Islet precursor cell (in vitro differentiated cells): ENCODE measurements at regions not wholly inside any gene's neighbourhood (a gene's known extent, or its start where the extent isn't known, plus 50 kb on each side); places are given as distances from the start of the nearest gene placed in this dataset.
"Not testable (repeated sequence)": the region's sequence is repeated elsewhere in the genome, so short reads cannot be mapped to it uniquely, and the experiment has no call there.

Source experiments
- DNase-seq: peaks from one replicate; pipeline ENCODE4 v3.0.0-alpha.2; 2018

- DNase-seq = no peak
Observed at GRCh38 chr5:155625315-155625714, 611.8 kb downstream of the KIF4B start.

- DNase-seq = no peak
Observed at GRCh38 chr5:155625897-155626543, 612.5 kb downstream of the KIF4B start.

DNA sequence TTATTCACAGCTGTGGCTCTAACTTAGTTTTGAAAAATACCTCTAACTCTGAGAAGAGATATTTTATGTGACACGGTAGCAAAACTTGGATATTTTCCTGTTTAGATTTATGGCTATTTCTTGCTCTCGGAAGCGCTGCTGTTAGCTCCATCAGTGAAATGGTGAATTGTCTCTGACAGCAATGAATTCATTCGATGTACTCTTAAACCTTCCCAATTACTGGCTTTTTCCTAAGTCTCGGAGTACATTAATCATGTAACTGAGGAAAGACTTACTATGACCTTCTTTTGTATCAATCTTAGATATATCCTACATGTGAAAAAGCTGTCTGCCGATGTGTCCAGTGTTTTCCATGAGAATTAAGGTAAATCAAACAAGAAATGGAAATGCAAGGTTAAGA is 613.0 kb downstream of the KIF4B start:
- no peak for DNase-seq

DNA sequence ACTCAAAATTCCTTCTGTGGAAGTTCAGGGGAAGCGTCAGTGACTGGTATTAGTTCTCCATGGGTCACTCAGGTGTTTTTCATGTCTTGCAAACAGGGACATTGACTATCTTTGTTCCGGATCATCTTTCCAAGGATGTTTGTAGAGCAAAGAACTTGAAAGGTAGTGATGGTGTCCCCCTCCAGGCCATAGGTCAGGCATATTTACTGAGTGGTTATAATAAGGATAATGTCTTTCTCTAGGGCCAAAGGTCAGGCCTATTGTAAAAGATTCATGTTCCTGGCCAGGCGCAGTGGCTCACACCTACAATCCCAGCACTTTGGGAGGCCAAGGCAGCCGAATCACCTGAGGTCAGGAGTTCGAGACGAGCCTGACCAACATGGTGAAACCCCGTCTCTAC is 614.8 kb downstream of the KIF4B start:
- no peak for DNase-seq

GRCh38 chr5:155629597-155629996 is 616.0 kb downstream of the KIF4B start:
- no peak for DNase-seq

GRCh38 chr5:155631116-155631515 is 617.6 kb downstream of the KIF4B start:
- peak; percentile 75 for DNase-seq

DNA sequence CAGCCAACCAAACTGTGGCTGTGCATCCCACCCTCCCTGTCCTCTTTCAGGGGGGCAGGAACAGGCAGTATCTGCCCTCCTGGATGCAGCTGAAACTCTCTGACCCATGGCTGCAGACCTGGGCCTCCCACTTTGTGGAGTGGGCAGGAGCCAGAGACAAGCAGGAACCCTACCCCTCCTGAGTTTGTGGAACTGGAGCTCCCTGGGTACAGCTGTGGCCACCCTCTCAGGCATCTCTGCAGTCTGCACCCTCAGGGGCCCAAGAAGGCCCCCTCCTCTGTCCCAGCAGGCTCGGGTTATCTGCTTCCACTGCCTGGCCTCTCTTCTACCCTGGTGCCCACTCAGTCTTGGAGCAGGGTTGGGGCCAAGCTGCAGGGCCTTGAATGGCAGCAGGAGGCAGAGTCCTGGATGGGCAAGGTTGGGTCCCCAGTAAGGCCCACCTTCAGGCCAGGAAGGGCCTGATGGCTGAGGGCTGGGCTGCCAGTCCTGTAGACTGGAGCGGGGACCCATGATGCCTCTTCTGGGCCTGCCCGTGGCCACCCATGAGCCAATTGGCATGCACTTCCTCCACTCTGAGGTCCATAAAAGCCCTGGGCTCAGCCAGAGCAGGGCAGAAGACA is 619.9 kb downstream of the KIF4B start:
- no peak for DNase-seq

GRCh38 chr5:155649666-155650065 is 636.1 kb downstream of the KIF4B start:
- no peak for DNase-seq

DNA sequence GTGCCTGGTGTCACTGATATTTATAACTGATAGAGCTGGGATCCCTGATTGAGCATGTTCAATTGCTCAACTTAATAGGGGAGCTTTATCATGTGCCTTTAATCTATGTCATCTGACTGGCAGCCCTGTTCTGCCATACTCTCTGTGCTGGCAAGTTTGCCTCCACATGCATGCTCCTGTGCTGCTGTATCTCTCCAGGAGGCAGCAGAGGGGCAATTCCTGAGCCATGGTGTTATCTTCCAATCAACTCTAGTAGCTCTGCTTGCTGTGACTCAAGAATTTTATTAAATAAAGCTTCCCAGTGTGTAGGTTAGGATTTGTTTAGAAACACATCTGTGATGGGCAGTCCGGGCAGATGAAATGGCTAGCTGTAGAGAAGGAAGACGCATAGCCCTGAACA is 642.0 kb downstream of the KIF4B start:
- DNase-seq = no peak

DNA sequence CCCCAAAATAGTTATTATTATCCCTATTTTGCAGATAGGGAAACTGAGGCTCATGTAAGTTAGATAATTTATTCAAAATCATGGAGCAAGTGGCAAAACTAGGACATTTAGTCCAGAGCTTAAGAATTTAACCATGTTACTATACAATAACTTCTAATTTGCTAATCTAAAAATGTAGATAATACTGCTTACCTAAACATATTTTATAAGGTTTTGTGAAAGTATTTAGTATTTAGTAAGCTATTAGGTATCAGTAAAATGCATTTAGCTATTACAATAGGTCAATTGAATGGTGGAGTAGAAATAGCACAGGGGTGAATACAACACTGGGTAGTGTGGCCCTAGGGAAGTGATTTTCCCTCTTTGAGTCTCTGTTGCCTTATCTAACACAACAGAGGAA is 648.3 kb downstream of the KIF4B start:
- DNase-seq = no peak

DNA sequence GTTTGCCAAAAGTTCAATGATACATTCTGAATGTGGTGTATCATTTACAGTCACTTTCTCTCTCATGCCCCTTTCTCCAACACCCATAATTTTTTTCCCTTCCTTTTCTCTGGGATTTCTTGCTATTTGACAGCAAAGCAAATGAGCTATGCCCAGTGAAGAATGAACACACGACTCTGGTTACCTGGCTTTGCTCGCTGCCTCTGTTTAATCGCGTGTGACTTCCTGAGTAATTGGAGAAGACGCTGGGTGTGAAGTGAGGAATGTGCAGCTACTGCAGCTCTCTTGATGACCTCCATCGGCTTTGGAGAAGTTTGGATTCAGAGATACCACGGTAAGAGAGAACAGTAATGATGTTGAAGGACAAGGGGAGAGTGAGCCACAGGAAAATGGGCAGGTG is 651.8 kb downstream of the KIF4B start:
- DNase-seq = no peak

DNA sequence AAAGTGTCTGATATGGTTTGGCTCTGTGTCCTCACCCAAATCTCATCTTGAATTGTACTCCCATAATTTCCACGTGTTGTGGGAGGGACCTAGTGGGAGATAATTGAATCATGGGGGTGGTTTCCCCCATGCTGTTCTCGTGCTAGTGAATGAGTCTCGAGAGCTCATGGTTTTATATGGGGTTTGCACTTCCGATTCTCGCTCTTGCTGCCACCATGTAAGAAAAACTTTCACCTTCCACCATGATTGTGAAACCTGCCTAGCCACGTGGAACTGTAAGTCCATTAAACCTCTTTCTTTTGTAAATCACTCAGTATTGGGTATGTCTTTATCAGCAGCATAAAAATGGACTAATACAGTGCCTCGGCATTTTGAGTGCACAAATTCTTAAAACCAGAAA is 655.0 kb upstream of the SGCD start:
- DNase-seq = not testable (repeated sequence)

DNA sequence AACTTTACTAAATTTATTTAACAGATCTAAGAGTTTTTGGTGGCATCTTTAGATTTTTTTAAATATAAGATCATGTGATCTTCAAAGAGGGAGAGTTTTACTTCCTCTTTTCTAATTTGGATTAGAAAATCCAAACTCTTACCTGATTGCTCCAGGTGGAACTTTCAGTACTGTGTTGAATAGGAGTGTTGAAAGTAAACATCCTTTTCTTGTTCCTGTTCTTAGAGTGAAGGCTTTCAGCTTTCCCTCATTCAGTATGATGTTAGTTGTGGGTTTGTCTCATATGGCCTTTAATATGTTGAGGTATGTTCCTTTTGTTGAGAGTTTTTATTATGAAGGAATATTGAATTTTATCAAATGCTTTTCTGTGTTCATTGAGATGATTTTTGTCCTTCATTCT is 650.0 kb upstream of the SGCD start:
- no peak for DNase-seq

- no peak for DNase-seq
Observed at GRCh38 chr5:155678371-155678770, 648.6 kb upstream of the SGCD start.

GRCh38 chr5:155679530-155679929 is 647.4 kb upstream of the SGCD start:
- DNase-seq = no peak

- no peak for DNase-seq
Observed at GRCh38 chr5:155684417-155684816, 642.5 kb upstream of the SGCD start.

GRCh38 chr5:155686131-155686530 is 640.8 kb upstream of the SGCD start:
- no peak for DNase-seq

- no peak for DNase-seq
Observed at GRCh38 chr5:155689406-155689805, 637.6 kb upstream of the SGCD start.

DNA sequence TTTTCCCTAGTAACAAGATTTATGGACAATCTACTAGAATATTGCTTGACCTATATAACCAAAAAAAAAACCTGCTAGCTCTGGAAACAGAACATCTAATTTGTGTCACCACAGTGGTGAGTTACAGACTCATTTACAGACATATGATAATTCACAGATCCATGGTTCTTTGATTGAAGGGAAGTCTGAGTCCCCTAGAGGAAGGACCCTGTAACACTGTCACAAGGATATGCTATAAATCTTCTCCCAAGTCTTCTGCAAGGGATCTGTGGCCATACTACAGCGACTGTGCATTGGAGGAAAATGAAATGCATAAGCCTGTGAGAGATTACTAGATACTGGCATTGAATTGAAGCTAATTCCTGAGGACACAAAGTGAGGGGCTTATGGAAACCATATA is 630.6 kb upstream of the SGCD start:
- no peak for DNase-seq

GRCh38 chr5:155697236-155697635 is 629.7 kb upstream of the SGCD start:
- no peak for DNase-seq

DNA sequence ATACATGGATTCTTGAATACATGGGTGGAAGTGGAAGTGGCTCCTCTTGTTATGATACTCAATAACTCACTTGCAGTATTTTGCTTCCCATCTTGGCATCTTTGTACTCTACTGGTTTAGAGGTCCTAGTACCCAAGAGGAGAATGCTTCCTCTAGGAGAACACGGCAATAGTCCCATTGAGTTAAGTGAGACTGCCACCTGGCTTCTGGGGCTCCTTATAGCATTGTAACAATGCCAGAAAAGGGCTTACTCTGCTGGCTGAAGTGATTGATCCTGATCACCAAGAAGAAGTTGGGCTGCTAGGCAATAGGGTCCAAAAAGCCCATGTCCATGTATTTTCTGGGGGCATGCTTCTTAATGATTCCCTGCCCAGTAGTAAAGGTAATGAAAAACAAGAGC is 627.6 kb upstream of the SGCD start:
- DNase-seq = no peak

- peak; percentile 58 for DNase-seq
Observed at GRCh38 chr5:155700333-155700732, 626.6 kb upstream of the SGCD start.

DNA sequence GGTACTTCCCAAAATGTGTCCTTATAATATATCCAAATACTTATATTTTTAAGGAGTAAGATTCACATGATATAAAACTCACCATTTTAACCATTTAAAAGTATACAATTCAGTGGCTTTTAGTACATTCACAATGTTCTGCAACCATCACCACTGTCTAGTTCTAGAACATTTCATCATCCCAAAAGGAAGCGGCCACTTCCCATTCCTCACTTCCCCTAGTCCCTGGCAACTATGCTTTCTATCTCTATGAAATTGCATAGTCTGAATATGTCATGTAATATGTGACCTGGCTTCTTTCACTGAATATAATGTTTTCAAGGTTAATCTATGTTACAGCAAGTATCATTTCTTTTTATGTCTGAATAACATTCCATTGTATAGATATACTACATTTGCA is 615.1 kb upstream of the SGCD start:
- no peak for DNase-seq

GRCh38 chr5:155714435-155714834 is 612.5 kb upstream of the SGCD start:
- DNase-seq = not testable (repeated sequence)

DNA sequence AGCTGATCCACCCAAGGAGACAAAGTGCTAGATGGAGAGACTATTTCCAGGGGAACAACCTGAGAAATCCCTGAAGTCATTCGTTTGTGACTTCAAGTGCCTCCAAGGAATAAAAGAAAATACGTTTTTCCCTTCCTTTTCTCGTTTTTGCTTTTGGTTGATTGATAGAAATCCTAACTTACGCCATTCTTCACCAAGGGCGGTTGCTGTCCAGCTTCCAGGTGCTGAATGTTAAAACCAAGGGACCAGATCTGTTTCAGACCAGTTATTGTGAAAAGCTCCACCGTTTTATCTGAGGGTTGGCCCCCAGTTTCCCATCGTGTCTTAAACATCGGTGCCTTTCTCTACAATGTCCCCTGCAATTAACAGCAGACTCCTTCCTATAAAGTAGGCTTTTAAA is 600.7 kb upstream of the SGCD start:
- DNase-seq = no peak
